ENCODE measurements at regions not wholly inside any gene's neighbourhood (a gene's known extent, or its start where the extent isn't known, plus 50 kb on each side); places are given as distances from the start of the nearest gene placed in this dataset.

DNA sequence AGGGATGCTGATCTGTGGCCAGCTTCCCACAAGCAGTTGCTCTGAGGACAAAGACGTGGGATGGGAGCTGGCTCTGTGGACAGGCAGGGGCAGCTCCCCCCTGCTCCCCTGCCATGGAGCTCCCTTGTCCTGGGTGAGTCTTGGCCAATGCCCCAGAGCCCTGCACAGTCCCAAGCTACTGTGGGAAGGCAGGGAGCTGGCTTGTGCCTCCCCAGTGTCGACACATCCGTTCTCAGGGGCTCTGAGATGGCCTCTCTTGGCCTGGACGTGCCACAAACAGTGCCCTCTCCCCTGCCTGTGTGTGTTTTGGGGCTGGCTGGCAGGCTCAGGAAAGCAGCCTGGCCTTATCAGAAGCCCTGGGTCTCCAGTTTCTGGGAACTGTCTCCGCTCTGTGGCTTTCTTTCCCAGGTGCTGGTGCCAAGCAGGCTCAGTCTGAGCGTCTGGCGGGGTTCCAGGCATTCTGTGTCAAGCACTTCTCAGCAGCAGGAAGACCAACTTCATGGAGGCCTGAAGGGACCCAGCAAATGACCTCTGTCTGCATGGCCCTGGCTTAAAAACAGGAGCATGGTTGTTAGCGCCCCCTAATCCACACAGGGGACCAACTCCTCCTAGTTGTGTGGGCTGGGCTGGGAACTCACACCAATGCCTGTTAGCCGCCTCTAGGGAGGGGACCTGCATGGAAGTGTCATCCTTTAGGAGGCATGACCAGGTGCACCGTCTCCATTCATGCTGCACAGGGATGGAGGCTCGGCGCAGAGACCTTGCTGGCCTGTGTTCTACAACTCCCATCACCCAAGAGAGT lies 375.2 kb downstream of the RPS24 start:
- Histone ChIP-seq H3K36me3 (no peaks in the 10 kb centered on the region), H3K27ac (peak overlapping the region; percentile 62 to 81 (median 64)), H3K4me3 (no peak overlapping the region), H3K27me3 (no peaks in the 10 kb centered on the region), H3K9me3 (no peaks in the 10 kb centered on the region), H3K4me1 (peaks cover 12 to 30% (median 26%) of the 10 kb centered on the region in 4 donors)
- 49 to 68% methylated on average over 9 to 12 of the region's 12 CpGs for WGBS, 2 donors
- TF ChIP-seq, protein P1, sequence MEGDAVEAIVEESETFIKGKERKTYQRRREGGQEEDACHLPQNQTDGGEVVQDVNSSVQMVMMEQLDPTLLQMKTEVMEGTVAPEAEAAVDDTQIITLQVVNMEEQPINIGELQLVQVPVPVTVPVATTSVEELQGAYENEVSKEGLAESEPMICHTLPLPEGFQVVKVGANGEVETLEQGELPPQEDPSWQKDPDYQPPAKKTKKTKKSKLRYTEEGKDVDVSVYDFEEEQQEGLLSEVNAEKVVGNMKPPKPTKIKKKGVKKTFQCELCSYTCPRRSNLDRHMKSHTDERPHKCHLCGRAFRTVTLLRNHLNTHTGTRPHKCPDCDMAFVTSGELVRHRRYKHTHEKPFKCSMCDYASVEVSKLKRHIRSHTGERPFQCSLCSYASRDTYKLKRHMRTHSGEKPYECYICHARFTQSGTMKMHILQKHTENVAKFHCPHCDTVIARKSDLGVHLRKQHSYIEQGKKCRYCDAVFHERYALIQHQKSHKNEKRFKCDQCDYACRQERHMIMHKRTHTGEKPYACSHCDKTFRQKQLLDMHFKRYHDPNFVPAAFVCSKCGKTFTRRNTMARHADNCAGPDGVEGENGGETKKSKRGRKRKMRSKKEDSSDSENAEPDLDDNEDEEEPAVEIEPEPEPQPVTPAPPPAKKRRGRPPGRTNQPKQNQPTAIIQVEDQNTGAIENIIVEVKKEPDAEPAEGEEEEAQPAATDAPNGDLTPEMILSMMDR (IDR thresholded peaks at IDR 0.05): no peak
- TF ChIP-seq POLR2AphosphoS5 (IDR thresholded peaks at IDR 0.05): peak in 1 of 2 donors; percentile 4
- DNase-seq (peak in 1 of 2 donors; percentile 89), ATAC-seq (ENCODE audit: low FRiP score in 2 of 2) (peak; percentile 12 to 56)

DNA sequence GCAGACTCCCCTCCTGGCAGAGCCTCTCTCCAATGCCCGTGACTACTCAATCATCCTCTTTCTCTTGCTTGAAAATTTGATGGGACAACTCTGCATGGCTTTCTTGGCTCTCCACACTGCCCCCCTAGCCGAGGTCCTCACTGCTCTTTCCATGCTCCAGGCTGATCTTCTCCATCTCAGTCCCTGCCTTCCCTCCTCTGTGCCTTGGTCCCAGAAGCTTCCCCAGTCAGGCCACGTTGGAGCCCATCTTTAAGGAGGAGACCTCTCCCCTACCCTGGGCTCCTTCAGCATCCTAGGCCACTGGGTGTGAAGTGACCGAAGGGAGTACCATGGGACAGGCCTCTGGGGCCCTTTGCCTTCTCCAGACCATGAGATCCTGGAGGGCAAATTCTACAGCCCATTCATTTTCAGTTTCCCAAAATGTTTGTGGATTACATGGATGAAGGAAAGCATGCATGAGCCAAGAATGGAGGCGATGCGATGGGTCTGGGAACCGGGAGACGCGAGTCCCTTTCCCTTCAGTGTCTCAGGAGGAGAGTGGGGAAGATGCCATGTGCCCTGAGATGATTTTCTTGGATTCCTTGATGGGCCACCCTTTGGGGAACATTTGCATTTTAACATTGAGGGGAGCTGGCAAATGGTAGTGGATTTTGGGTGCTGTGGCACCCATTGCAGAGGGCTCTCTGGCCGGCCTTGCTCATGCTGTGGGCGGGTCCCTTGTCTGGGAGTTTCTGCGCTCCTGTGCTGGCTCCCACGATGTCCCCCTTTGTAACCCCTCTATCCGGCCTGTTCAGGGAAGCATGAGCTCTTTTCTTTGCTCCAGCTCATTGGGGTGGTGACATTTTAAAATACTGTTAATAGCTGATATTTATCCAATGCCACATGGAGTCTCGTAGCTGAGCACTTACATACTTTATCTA lies 376.6 kb downstream of the RPS24 start:
- no peaks in the 10 kb centered on the region for H3K27me3 ChIP-seq
- H3K36me3 ChIP-seq: no peaks in the 10 kb centered on the region
- H3K27ac ChIP-seq: no peak overlapping the region
- TF ChIP-seq, protein P1 (IDR thresholded peaks at IDR 0.05): no peak
- TF ChIP-seq POLR2A (IDR thresholded peaks at IDR 0.05) (no peak), EP300 (IDR thresholded peaks at IDR 0.05) (no peak), POLR2AphosphoS5 (IDR thresholded peaks at IDR 0.05) (no peak)
- H3K4me1 ChIP-seq: peaks cover 14 to 30% (median 26%) of the 10 kb centered on the region in 4 donors
- DNase-seq (no peak), ATAC-seq (ENCODE audit: low FRiP score in 2 of 2) (no peak)
- H3K4me3 ChIP-seq: no peak overlapping the region
- WGBS, 2 donors: 94 to 95% methylated on average over 13 to 15 of the region's 15 CpGs
- H3K9me3 ChIP-seq: no peaks in the 10 kb centered on the region

DNA sequence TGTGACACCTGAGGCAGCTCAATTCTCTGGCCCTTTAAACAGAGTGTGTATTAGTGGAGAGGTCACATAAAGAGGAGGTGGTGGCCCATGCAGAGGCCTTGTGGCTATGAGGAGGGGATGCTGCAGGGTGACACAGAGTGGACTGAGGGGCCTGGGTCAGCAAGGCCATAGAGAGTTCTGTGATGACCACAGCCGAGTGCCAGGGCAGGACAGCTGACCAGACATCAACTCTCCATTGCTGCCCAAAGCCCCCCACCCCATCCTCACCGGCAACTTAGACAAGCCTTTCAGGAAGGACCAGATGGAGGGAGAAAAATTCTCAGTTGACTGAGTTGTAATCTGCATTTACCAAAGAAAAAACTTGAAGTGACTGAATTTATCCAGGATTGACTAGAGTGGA lies 378.1 kb downstream of the RPS24 start:
- Histone ChIP-seq H3K27me3 (no peaks in the 10 kb centered on the region), H3K4me1 (peaks cover 23 to 34% (median 28%) of the 10 kb centered on the region in 4 donors), H3K9me3 (no peaks in the 10 kb centered on the region), H3K27ac (no peak overlapping the region), H3K36me3 (no peaks in the 10 kb centered on the region), H3K4me3 (no peak overlapping the region)
- ATAC-seq (ENCODE audit: low FRiP score in 2 of 2) (no peak), DNase-seq (no peak)
- 82 to 84% methylated on average over 2 of the region's 2 CpGs for WGBS, 2 donors
- TF ChIP-seq EP300 (IDR thresholded peaks at IDR 0.05): no peak
- TF ChIP-seq, protein P1 (IDR thresholded peaks at IDR 0.05): no peak
- no peak for TF ChIP-seq POLR2A (IDR thresholded peaks at IDR 0.05)
- TF ChIP-seq POLR2AphosphoS5 (IDR thresholded peaks at IDR 0.05): no peak

DNA sequence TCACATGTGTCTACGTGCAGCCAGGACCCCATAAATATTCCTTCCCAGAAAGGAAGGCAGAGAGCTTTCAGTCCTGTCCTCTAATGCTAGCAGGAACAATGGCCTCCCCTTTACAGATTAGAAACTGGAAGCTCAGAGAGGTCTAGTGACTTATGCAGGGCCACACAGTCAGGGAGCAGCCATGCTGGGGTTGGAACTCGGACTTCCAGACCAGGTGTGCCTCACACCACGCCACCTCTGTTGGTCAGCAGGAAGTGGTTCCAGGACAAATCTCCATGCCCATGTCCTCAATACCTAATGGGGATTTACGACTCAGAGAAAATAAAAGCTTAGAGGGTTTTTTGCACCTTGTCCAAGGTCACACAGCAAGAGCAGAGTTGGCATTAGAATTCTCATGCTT lies 378.9 kb downstream of the RPS24 start:
- no peaks in the 10 kb centered on the region for H3K27me3 ChIP-seq
- ATAC-seq (ENCODE audit: low FRiP score in 2 of 2): no peak
- TF ChIP-seq EP300 (IDR thresholded peaks at IDR 0.05) (no peak), POLR2AphosphoS5 (IDR thresholded peaks at IDR 0.05) (no peak), POLR2A (IDR thresholded peaks at IDR 0.05) (no peak)
- TF ChIP-seq, protein P1 (IDR thresholded peaks at IDR 0.05): no peak
- no peak for DNase-seq
- peaks cover 17 to 28% (median 21%) of the 10 kb centered on the region in 4 donors for H3K4me1 ChIP-seq
- H3K4me3 ChIP-seq: no peak overlapping the region
- 80 to 85% methylated on average over 3 to 4 of the region's 4 CpGs for WGBS, 2 donors
- no peaks in the 10 kb centered on the region for H3K36me3 ChIP-seq
- H3K27ac ChIP-seq: no peak overlapping the region
- H3K9me3 ChIP-seq: no peaks in the 10 kb centered on the region
